GM12891 (cell line): ENCODE measurements at regions not wholly inside any gene's neighbourhood (a gene's known extent, or its start where the extent isn't known, plus 50 kb on each side); places are given as distances from the start of the nearest gene placed in this dataset.

Experiments
- POLR2A ChIP-seq: IDR thresholded peaks from 2 replicates; pipeline ENCODE4 v1.6.1; 2011; ENCODE audit warnings: low read depth, low read length, control low read depth
- POLR2AphosphoS5 ChIP-seq: IDR thresholded peaks from 2 replicates; pipeline ENCODE4 v1.6.1; 2011; ENCODE audit warnings: low read depth, low read length, control low read depth

DNA sequence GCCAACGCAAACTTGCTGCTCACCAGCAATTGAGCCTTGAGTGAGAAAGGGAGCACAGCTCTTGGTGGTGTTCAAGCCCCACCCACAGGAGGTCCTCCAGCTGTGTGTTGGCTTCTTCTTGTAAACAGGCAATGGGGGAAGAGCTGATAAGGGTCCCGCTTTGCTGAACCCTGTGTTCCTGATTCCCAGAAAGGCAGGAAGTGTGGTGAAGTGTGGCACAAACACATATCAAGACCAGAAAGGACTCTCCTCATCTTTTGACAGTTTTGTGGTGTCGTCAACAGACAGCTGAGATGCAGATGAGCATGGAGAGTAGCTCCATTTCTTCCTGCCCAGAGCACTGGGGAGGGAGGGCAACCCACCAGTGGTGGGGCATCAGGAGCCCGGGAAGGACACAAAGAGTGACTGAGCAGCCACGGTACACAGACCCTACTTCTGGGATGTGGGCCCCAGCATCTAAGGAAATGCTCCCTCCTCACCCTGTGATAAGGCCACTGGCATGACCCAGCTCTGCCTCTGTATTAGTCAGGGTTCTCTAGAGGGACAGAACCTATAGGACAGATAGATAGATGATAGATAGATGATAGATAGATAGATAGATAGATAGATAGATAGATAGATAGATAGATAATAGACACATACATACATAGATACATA, 188.9 kb upstream of the TAB2 start:
- TF ChIP-seq POLR2AphosphoS5 (no peak), POLR2A (no peak)
